HT-29 (cell line): ENCODE measurements at regions not wholly inside any gene's neighbourhood (a gene's known extent, or its start where the extent isn't known, plus 50 kb on each side); places are given as distances from the start of the nearest gene placed in this dataset.
"Not testable (repeated sequence)": the region's sequence is repeated elsewhere in the genome, so short reads cannot be mapped to it uniquely, and the experiment has no call there.

ENCODE experiments used
- DNase-seq: peaks from one replicate; pipeline ENCODE4 v3.0.0-alpha.2; 2015; ENCODE audit warnings: low spot score

GRCh38 chr5:130496215-130496614, 592.0 kb downstream of the CHSY3 start:
- no peak for DNase-seq

- DNase-seq = no peak
Observed at GRCh38 chr5:130488252-130488651, 584.0 kb downstream of the CHSY3 start.

- peak; percentile 67 for DNase-seq
Observed at GRCh38 chr5:130479045-130479804, 575.0 kb downstream of the CHSY3 start.

GRCh38 chr5:130476325-130476724, 572.1 kb downstream of the CHSY3 start:
- DNase-seq = peak; percentile 82

GRCh38 chr5:130462516-130462915, 558.3 kb downstream of the CHSY3 start:
- DNase-seq = no peak

GRCh38 chr5:130455175-130455574, 550.9 kb downstream of the CHSY3 start:
- DNase-seq = no peak

GRCh38 chr5:130452744-130453143, 548.5 kb downstream of the CHSY3 start:
- no peak for DNase-seq

- no peak for DNase-seq
Observed at GRCh38 chr5:130436430-130436829, 532.2 kb downstream of the CHSY3 start.

- no peak for DNase-seq
Observed at GRCh38 chr5:130427222-130427955, 523.1 kb downstream of the CHSY3 start.

- DNase-seq = no peak
Observed at GRCh38 chr5:130425424-130425823, 521.2 kb downstream of the CHSY3 start.

GRCh38 chr5:130424341-130424740, 520.1 kb downstream of the CHSY3 start:
- DNase-seq = no peak

- no peak for DNase-seq
Observed at GRCh38 chr5:130402906-130403305, 498.6 kb downstream of the CHSY3 start.

GRCh38 chr5:130400091-130400490, 495.8 kb downstream of the CHSY3 start:
- peak; percentile 11 for DNase-seq

- no peak for DNase-seq
Observed at GRCh38 chr5:130398825-130399224, 494.6 kb downstream of the CHSY3 start.

GRCh38 chr5:130397727-130398126, 493.5 kb downstream of the CHSY3 start:
- not testable (repeated sequence) for DNase-seq

GRCh38 chr5:130397132-130397531, 492.9 kb downstream of the CHSY3 start:
- no peak for DNase-seq

- not testable (repeated sequence) for DNase-seq
Observed at GRCh38 chr5:130391727-130392264, 487.5 kb downstream of the CHSY3 start.

GRCh38 chr5:130386155-130386554, 481.9 kb downstream of the CHSY3 start:
- DNase-seq = no peak

- no peak for DNase-seq
Observed at GRCh38 chr5:130385656-130386055, 481.4 kb downstream of the CHSY3 start.

GRCh38 chr5:130365956-130366355, 461.7 kb downstream of the CHSY3 start:
- DNase-seq = no peak

GRCh38 chr5:130350131-130350530, 445.9 kb downstream of the CHSY3 start:
- no peak for DNase-seq

GRCh38 chr5:130337179-130337888, 433.1 kb downstream of the CHSY3 start:
- DNase-seq = no peak
